HPDE6-E6E7 (cell line): ENCODE measurements at regions not wholly inside any gene's neighbourhood (a gene's known extent, or its start where the extent isn't known, plus 50 kb on each side); places are given as distances from the start of the nearest gene placed in this dataset.

Experiments
- DNase-seq: peaks from one replicate; pipeline ENCODE4 v3.0.0; 2011; ENCODE audit warnings: missing footprints; ENCODE audit errors: extremely low spot score

DNA sequence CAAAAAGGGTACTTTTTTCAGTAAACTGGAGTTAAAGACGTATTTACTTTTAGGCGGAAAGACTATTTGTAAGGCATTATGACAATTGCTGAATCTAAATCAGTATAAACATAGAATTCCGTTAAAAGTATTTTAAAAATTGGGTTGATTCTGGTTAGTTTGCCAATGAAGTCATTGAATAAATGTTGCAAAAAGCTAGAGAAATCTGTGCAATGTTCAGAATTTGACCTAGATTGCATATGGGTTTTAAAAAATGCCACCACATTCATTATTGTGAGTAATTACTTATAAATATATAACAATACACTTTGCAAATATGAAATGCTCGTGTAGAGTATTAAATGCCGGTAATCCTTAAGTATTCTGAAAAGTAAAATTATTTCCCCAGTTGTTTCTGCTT lies 116.5 kb upstream of the EEF1E1 start:
- DNase-seq: no peak

DNA sequence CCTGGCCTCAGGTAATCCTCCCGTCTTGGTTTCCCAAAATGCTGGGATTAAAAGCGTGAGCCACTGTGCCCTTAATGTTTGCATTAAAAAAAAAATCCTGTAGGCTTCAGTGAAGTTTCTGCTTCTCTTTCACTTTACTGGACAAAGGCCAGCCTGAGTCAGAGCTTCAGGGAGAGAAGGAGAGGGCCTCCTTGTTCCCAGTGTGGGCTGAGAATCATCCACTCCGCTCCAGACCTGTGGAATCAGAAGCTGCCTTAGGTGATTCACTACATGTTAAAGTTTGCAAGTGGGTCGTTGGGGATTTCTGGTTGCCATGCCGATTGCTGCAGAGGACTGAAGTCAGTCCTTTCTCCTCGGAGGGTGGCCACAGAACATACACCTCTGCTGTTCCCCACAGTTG lies 113.3 kb upstream of the EEF1E1 start:
- no peak for DNase-seq

DNA sequence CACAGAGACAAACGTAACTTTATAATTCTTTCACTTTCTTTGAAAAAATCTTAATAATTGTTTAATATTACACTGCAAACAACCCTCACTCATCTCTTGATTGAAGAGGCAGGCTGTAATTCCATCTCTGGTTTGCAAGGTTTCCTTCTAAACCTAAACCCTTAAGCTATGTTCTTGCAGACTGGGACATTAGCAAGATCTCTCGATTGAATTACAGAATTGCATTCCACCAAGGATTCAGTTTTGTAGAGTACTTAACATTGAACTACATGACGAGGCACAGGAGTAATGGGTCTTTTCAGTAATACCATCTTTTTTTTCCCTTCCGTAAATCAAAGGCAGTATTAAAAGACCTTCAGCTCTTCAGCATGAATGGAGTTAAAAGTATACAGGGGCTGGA lies 111.6 kb upstream of the EEF1E1 start:
- no peak for DNase-seq

DNA sequence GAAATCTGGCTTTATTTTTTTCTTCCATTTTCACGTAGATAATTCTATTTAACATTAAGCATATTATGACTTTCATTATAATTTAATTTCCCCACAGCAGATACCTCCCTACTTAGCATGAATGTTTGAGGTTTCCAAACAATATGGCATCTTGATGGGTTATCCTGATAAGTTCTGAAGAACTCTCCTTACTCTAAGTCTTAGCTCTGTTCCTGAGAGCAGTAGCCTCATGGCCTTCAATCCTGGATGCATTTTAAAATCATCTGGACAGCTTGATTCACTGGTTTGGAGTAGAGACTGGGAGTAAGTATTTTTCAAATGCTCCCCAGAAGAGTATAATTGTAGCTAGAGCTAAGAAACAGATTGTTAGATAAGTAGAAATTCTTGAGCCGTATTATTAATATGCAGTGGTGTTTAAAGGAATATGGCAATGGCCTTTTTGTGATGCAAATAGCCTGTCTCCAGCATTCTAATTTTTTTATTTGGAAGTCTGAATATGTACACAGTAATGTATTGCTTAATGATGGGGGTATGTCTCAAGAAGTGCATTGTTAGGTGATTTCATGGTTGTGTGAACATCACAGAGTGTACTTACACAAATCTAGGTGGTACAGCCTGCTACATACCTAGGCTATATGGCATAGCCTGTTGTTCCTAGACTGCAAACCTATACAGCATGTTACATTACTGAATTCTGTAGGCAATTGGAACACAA lies 110.5 kb upstream of the EEF1E1 start:
- no peak for DNase-seq

- DNase-seq: no peak
These were observed 105.5 kb upstream of the EEF1E1 start for GRCh38 chr6:8207869-8208191.

GRCh38 chr6:8207191-8207868 lies 105.0 kb upstream of the EEF1E1 start:
- no peak for DNase-seq

DNA sequence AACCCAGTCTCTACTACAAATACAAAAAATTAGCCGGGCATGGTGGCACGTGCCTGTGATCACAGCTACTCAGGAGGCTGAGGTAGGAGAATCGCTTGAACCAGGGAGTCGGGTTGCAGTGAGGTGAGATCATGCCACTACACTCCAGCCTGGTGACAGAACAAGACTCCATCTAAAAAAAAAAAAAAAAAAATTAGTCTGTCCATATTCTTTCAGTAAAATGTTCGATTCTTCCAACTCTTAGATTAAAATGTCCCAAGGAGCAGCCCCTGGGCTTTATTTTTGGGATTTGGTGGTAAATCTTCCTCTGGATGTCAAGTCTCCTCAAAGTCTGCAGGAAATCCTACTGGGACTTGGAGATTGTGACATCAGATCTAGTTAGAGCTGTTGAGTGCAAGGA lies 101.0 kb upstream of the EEF1E1 start:
- DNase-seq: no peak

- no peak for DNase-seq
These were observed 99.3 kb upstream of the EEF1E1 start for GRCh38 chr6:8201679-8202078.

GRCh38 chr6:8200255-8200654 lies 97.9 kb upstream of the EEF1E1 start:
- no peak for DNase-seq

DNA sequence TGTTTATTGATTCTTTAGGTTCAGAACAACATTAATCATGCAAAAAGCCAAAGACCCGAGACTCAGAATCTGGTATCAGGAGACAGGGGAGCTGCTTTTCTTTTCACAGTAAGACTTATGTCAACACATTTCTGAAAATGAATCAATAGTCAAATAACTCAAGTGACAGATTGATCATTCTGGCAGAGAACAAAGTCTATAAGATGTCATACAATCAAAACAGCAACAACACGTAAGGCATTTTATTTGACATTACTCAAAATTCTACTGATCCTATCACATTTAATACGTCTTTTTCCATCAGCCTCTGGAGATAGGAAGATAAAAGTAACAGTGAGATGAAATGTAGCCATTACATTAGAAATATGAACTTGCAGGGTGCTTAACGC lies 93.4 kb upstream of the EEF1E1 start:
- no peak for DNase-seq

DNA sequence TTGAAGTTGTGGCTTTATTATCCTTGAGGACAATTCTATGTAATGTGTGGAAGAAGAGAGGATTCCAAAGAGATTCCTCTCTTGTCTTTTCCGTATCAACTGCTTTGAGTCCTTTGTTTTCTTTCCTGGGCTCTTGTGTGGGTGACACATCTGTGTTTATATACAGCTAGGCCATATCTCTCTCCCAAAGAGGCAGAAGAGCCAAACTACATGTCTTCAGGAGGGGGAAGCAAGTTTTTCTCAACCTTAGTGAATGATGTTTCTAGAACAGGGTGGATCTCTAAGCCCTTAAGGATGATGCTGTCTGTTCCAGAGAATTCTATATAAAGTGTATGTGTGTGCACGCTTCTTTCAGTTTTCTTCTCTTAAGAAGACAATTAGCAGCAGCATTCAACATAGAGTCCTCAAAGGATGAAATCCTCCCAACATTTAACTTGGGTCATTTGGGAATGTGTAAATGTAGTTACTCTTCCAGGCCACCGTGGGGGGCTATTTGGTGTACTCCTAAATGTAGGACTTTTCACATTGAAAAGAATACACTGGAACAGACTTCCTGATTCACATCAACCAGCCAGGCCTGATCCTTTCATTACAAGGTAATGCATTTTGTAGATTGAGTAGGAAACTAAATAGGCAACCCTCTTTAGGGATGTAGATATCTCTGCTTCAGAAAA lies 92.8 kb upstream of the EEF1E1 start:
- DNase-seq: no peak

DNA sequence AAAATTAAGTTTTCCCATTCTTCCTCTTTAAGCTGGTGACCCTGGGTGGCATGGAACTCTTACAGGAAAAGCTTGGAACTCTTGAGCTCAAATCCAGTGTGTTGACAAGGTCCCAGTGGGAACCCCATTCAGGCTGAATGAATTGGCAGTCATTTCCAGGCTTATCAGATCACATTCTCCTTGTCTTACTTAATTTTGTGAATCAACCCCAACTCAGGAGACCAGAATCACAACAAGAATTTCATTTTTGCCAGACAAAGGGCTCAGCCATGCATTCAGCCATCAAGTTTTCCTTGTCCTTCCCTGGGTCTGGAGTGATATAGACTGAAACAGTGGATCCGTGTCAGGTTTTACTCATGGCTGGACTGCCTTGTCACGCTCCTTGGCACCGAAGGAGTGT lies 92.1 kb upstream of the EEF1E1 start:
- no peak for DNase-seq

- DNase-seq: no peak
These were observed 91.2 kb upstream of the EEF1E1 start for GRCh38 chr6:8193541-8193940.

DNA sequence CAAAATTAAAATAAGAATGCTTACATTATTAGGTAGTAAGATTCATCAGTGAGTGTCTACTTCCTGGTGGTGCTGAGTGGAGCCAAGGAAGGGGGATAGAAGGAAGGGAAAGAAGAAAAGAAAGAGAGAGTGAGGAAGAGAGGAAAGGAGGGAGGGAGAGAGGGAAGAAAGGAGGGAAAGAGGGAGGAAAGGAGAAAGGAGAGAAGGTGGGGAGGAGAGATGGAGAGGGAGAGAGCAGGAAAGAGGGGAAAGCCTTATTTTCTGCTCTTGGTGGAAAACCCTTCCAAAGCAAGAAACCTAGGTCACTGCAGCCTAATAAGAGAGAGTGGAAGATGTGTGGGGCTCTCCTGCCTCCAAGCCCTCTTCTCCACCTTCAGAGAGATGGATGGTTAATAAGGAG lies 90.2 kb upstream of the EEF1E1 start:
- DNase-seq: no peak

DNA sequence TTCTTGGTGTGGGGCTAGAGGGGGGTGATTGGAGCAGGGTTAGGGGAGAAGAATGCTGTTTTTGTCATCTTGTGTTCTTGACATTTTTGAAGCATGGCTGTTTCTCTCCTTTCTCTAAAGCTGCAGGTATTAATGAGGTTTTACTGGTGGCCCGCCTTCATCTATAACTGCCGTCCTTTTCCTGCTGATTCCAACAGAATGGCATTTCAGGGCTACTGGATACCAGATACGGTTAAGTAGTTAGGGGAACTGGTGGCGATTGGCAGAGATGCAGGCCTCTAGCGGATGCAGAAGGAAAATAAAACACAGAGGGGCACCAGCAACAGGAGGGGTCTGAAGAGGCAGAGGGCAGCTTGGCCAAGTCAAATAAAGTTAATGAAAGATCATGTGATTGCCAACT lies 89.7 kb upstream of the EEF1E1 start:
- no peak for DNase-seq

DNA sequence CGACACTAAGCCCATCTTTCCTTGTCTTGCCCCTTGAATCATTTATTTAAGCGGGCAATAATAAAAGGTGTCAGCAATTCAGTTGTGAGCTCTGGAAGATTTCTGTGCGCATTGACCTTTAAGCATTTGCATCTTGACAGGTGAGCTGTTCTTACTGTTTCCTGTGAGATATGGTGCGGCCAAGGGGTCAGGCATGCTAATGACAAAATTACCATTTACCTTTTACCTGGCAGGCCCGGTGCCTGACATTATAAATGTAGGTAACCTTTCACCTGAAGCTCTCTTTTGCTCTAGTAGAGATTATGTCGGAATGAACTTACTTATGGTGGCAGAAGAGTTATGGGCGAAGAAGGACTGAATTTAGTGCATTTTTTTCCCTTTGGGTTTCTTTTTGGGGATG lies 89.3 kb upstream of the EEF1E1 start:
- no peak for DNase-seq

DNA sequence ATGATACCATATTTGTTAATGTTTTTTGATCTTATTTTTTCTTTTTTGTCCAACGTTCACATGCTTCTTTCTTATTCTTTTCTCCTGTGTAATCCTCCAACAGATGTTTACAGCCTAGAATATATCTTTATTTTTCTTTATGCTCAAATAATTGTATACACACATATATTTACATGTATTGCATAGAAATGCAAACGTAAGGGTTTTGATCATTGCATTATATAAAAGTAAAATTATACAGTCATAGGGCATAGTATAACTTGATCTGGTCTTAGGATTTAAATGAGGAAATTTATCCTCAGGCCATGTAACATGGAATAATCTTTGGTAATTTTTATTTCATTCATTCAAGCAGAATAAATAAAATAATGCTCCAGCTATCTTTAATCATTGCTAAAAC lies 84.9 kb upstream of the EEF1E1 start:
- DNase-seq: no peak

- no peak for DNase-seq
These were observed 80.7 kb upstream of the EEF1E1 start for GRCh38 chr6:8182902-8183665.

GRCh38 chr6:8181951-8182845 lies 79.8 kb upstream of the EEF1E1 start:
- no peak for DNase-seq

GRCh38 chr6:8181160-8181881 lies 79.0 kb upstream of the EEF1E1 start:
- no peak for DNase-seq
